ENCODE measurements at regions not wholly inside any gene's neighbourhood (a gene's known extent, or its start where the extent isn't known, plus 50 kb on each side); places are given as distances from the start of the nearest gene placed in this dataset.

DNA sequence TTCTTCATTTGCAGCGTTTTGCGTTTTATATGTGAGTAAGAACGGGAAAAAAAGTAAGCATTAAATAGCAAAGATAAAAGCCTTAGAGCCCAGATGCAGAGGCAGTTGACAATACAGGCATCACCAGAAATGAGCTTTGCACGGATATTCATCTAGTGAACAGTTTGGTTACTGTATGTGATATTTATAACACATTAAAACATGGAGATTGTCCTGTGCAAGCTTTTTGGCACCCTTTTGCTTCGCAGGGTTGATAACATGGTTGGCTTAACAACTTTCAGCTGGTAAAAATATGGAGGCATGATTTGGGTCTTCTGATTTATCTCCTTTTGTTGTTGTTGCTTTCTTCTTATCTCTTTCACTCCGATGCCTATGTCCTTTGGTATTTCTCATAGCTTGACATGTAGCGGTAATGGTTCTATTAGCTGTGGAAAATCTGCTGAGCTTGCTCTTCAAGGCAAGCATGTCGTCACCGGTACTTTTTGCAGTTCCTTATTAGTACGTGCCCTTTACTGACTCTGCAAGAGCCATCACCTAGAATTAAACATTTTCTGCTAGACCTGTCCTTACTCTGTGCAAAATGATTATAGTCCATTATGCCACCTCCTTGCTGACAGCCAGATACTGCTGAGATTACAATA is 102.9 kb downstream of the PCDH7 start:
- Histone ChIP-seq H3K27me3 (replicated peaks in 1 of 4; ENCODE audit: control insufficient read depth in 3 of 4, extremely low read depth in 1 of 4, insufficient read depth in 3 of 4, low read length in 3 of 4) (no peaks in the 10 kb centered on the region), H3K9me3 (ENCODE audit: insufficient read depth in 2 of 2, low read depth in 1 of 2, low read length in 1 of 2) (no peaks in the 10 kb centered on the region), H4K5ac (ENCODE audit: insufficient read length, low read depth, low read length) (no peak overlapping the region), H3K14ac (ENCODE audit: insufficient read length) (no peak overlapping the region), H2BK120ac (replicated peaks; ENCODE audit: low read depth, low read length) (no peak overlapping the region), H3K23ac (ENCODE audit: insufficient read length) (no peak overlapping the region), H4K91ac (replicated peaks; ENCODE audit: insufficient read length, low read length) (no peak overlapping the region), H3K18ac (ENCODE audit: extremely low read depth, low read length) (no peak overlapping the region), H3K23me2 (ENCODE audit: low read depth, low read length) (no peaks in the 10 kb centered on the region), H3K4me1 (replicated peaks in 1 of 4; ENCODE audit: control insufficient read depth in 3 of 4, insufficient read depth in 4 of 4, low read length in 3 of 4) (peaks cover 0 to 5% (median under 1%) of the 10 kb centered on the region in 4 experiments; a peak in 1 of 7 replicates), H3K4me2 (ENCODE audit: insufficient read depth in 1 of 2, low read depth in 2 of 2, low read length in 2 of 2) (no peak overlapping the region), H2AFZ (ENCODE audit: low read length) (no peak overlapping the region), H3K56ac (replicated peaks; ENCODE audit: insufficient read length, low read depth, low read length) (no peak overlapping the region), H3K4ac (replicated peaks; ENCODE audit: insufficient read length, low read depth, low read length) (no peak overlapping the region), H4K8ac (ENCODE audit: extremely low read depth, insufficient read depth, low read length) (no peak overlapping the region), H3K79me2 (ENCODE audit: control insufficient read depth in 1 of 2, insufficient read depth in 2 of 2, low read length in 2 of 2) (no peaks in the 10 kb centered on the region), H2BK20ac (ENCODE audit: low read length) (no peak overlapping the region), H2BK5ac (ENCODE audit: low read depth, low read length) (no peak overlapping the region), H3K36me3 (ENCODE audit: control insufficient read depth in 2 of 4, insufficient read depth in 4 of 4, low read length in 3 of 4) (no peaks in the 10 kb centered on the region; a peak in 1 of 8 replicates), H4K20me1 (replicated peaks in 1 of 2; ENCODE audit: control insufficient read depth in 1 of 2, insufficient read depth in 2 of 2, low read length in 2 of 2) (no peaks in the 10 kb centered on the region), H3K79me1 (ENCODE audit: low read depth, low read length) (no peaks in the 10 kb centered on the region), H3K4me3 (ENCODE audit: extremely low read depth in 1 of 4, insufficient read depth in 2 of 4, low read depth in 3 of 4, low read length in 4 of 4) (no peak overlapping the region), H2BK15ac (ENCODE audit: low read length) (no peak overlapping the region), H3K27ac (ENCODE audit: low read depth, low read length) (no peak overlapping the region), H2BK12ac (ENCODE audit: low read depth, low read length) (no peak overlapping the region), H2AK5ac (ENCODE audit: low read depth, low read length) (no peak overlapping the region), H3K9ac (replicated peaks in 1 of 4; ENCODE audit: extremely low read depth in 1 of 4, low read depth in 3 of 4, low read length in 3 of 4) (no peak overlapping the region)
- ChIA-PET CTCF (ENCODE audit: partially characterized antibody) (interaction anchor here (1.0 kb wide), 1 partner anchor 27 kb away, joined by 3 read pairs; no protein-coding TSS in a partner anchor), POLR2A (ENCODE audit: partially characterized antibody) (no interaction called here)
- TF ChIP-seq MAFK (IDR thresholded peaks at IDR 0.05; ENCODE audit: low read depth, low read length), result 0 out of 2 replicates have a peak, but pooled peaks have one; percentile 7
- TF ChIP-seq, protein P1, sequence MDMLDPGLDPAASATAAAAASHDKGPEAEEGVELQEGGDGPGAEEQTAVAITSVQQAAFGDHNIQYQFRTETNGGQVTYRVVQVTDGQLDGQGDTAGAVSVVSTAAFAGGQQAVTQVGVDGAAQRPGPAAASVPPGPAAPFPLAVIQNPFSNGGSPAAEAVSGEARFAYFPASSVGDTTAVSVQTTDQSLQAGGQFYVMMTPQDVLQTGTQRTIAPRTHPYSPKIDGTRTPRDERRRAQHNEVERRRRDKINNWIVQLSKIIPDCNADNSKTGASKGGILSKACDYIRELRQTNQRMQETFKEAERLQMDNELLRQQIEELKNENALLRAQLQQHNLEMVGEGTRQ (IDR thresholded peaks at IDR 0.05; ENCODE audit: low read length), result no peak
- no peak for FAIRE-seq
- no peak for DNase-seq (ENCODE audit: low read depth in 1 of 2, low spot score in 2 of 2)
- WGBS, 2 experiments (ENCODE audit: extremely low coverage in 1 of 2, insufficient coverage in 1 of 2, insufficient read length in 1 of 2, insufficient replicate concordance in 2 of 2, low coverage in 1 of 2, low lambda C conversion rate in 2 of 2, missing lambda C conversion rate in 1 of 2), result 91% methylated on average over 10 of the region's 10 CpGs; no CpG with 5 or more reads in 1 of the 2 experiments
